ENCODE measurements at regions not wholly inside any gene's neighbourhood (a gene's known extent, or its start where the extent isn't known, plus 50 kb on each side); places are given as distances from the start of the nearest gene placed in this dataset.
A peak's percentile ranks its signal among the peaks of the same experiment; 100 is the strongest.

DNA sequence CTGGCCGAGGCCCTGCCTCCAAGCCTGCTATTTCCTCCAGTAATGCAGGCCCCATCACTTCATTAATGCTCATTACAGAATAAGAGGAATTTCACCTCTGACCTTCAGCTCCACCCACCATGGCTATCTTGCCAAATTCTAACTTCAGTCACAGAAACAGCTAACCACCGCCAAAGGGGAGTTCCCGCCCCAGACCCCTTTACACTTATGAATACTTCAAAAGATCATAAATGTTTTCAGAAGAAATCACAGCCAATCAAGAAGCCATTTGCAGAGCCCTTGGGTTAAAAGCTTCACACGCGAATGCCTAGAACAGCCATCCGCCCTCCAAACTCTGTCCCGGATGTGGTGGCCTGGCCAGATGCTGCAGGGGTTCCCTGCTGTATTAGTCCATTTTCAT, 73.8 kb upstream of the TWIST2 start:
- Histone ChIP-seq H3K79me2 (ENCODE audit: insufficient read depth, low read length) (no peaks in the 10 kb centered on the region), H3K36me3 (replicated peaks in 1 of 2; ENCODE audit: control insufficient read depth in 1 of 2, insufficient read depth in 2 of 2, low read length in 2 of 2) (no peaks in the 10 kb centered on the region), H4K20me1 (ENCODE audit: insufficient read depth, low read length) (no peaks in the 10 kb centered on the region), H3K9ac (ENCODE audit: insufficient read depth, low read length, poor library complexity, severe bottlenecking) (no peak overlapping the region), H3K9me3 (replicated peaks in 1 of 2; ENCODE audit: control insufficient read depth in 1 of 2, insufficient read depth in 1 of 2, low read length in 2 of 2) (peaks cover 62 to 73% of the 10 kb centered on the region in 2 donors), H2AFZ (ENCODE audit: insufficient read depth, low read depth, low read length, poor library complexity, severe bottlenecking) (no peak overlapping the region), H3K27me3 (ENCODE audit: control insufficient read depth in 2 of 2, insufficient read depth in 2 of 2, low read length in 2 of 2) (no peaks in the 10 kb centered on the region), H3K4me1 (ENCODE audit: control insufficient read depth in 1 of 2, insufficient read depth in 2 of 2, low read length in 2 of 2) (no peaks in the 10 kb centered on the region), H3K27ac (ENCODE audit: low read depth in 1 of 2, low read length in 2 of 2) (no peak overlapping the region), H3K4me2 (replicated peaks; ENCODE audit: extremely low read depth, low read length, poor library complexity, severe bottlenecking) (no peak overlapping the region), H3K4me3 (replicated peaks in 1 of 3; ENCODE audit: low read depth in 2 of 3, low read length in 3 of 3) (peak overlapping the region in 1 of 3 experiments; percentile 5)
- Mint-ChIP-seq H3K27me3 (ENCODE audit: low read depth in 3 of 3) (peaks cover 4 to 22% (median 12%) of the 10 kb centered on the region in 3 donors), H3K4me3 (no peak overlapping the region), H3K36me3 (peaks cover 3 to 13% of the 10 kb centered on the region in 2 donors), H3K4me1 (no peaks in the 10 kb centered on the region), H3K9me3 (peaks cover 43 to 66% (median 62%) of the 10 kb centered on the region in 7 donors), H3K27ac (peak overlapping the region in 1 of 7 donors; percentile 10)
- TF ChIP-seq, protein P1, sequence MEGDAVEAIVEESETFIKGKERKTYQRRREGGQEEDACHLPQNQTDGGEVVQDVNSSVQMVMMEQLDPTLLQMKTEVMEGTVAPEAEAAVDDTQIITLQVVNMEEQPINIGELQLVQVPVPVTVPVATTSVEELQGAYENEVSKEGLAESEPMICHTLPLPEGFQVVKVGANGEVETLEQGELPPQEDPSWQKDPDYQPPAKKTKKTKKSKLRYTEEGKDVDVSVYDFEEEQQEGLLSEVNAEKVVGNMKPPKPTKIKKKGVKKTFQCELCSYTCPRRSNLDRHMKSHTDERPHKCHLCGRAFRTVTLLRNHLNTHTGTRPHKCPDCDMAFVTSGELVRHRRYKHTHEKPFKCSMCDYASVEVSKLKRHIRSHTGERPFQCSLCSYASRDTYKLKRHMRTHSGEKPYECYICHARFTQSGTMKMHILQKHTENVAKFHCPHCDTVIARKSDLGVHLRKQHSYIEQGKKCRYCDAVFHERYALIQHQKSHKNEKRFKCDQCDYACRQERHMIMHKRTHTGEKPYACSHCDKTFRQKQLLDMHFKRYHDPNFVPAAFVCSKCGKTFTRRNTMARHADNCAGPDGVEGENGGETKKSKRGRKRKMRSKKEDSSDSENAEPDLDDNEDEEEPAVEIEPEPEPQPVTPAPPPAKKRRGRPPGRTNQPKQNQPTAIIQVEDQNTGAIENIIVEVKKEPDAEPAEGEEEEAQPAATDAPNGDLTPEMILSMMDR (IDR thresholded peaks at IDR 0.05): no peak
- intact Hi-C loops (cut with micrococcal nuclease): no loop called here
- WGBS (ENCODE audit: insufficient coverage): 98% methylated on average over 7 of the region's 7 CpGs
- no peak for DNase-seq

GRCh38 chr2:238774980-238775509, 72.8 kb upstream of the TWIST2 start:
- H3K9ac ChIP-seq (ENCODE audit: insufficient read depth, low read length, poor library complexity, severe bottlenecking): no peak overlapping the region
- H3K36me3 ChIP-seq (replicated peaks in 1 of 2; ENCODE audit: control insufficient read depth in 1 of 2, insufficient read depth in 2 of 2, low read length in 2 of 2): no peaks in the 10 kb centered on the region
- Mint-ChIP-seq H3K9me3 (peaks cover 44 to 75% (median 72%) of the 10 kb centered on the region in 7 donors), H3K4me1 (no peaks in the 10 kb centered on the region), H3K4me3 (no peak overlapping the region), H3K27ac (peak overlapping the region; percentile 11 to 91 (median 83)), H3K36me3 (peaks cover 3 to 13% of the 10 kb centered on the region in 2 donors), H3K27me3 (ENCODE audit: low read depth in 3 of 3) (peaks cover 3 to 22% (median 10%) of the 10 kb centered on the region in 3 donors)
- H3K27ac ChIP-seq (ENCODE audit: low read depth in 1 of 2, low read length in 2 of 2): no peak overlapping the region
- no peak overlapping the region for H3K4me2 ChIP-seq (replicated peaks; ENCODE audit: extremely low read depth, low read length, poor library complexity, severe bottlenecking)
- intact Hi-C loops (cut with micrococcal nuclease): no loop called here
- H3K4me3 ChIP-seq (replicated peaks in 1 of 3; ENCODE audit: low read depth in 2 of 3, low read length in 3 of 3): peak overlapping the region in 1 of 3 experiments; percentile 40
- DNase-seq: no peak
- peaks cover 71 to 80% of the 10 kb centered on the region in 2 donors for H3K9me3 ChIP-seq (replicated peaks in 1 of 2; ENCODE audit: control insufficient read depth in 1 of 2, insufficient read depth in 1 of 2, low read length in 2 of 2)
- no peaks in the 10 kb centered on the region for H3K4me1 ChIP-seq (ENCODE audit: control insufficient read depth in 1 of 2, insufficient read depth in 2 of 2, low read length in 2 of 2)
- H3K27me3 ChIP-seq (ENCODE audit: control insufficient read depth in 2 of 2, insufficient read depth in 2 of 2, low read length in 2 of 2): no peaks in the 10 kb centered on the region
- TF ChIP-seq, protein P1 (IDR thresholded peaks at IDR 0.05): no peak
- no peaks in the 10 kb centered on the region for H3K79me2 ChIP-seq (ENCODE audit: insufficient read depth, low read length)
- H2AFZ ChIP-seq (ENCODE audit: insufficient read depth, low read depth, low read length, poor library complexity, severe bottlenecking): no peak overlapping the region
- H4K20me1 ChIP-seq (ENCODE audit: insufficient read depth, low read length): no peaks in the 10 kb centered on the region
- WGBS (ENCODE audit: insufficient coverage): 98% methylated on average over 5 of the region's 5 CpGs

All from CD14-positive monocyte (primary cell).